Activated CD4-positive, alpha-beta T cell treated with anti-CD3 and anti-CD28 coated beads, Interleukin-2, amount 10 ng/mL, durations not matched to agents 7 days and 5 days (primary cell): ENCODE measurements at regions not wholly inside any gene's neighbourhood (a gene's known extent, or its start where the extent isn't known, plus 50 kb on each side); places are given as distances from the start of the nearest gene placed in this dataset.

Experiments used
- CTCF ChIA-PET: fragments of 350-600 bp; sonication (Branson Sonifier 250); formaldehyde crosslinking; loops from one replicate; lab custom pipeline; 2021; ENCODE audit warnings: antibody characterized with exemption; lab: Charles Lee
- POLR2A ChIA-PET: fragments of 350-600 bp; sonication (Branson Sonifier 250); formaldehyde crosslinking; loops from one replicate; lab custom pipeline; 2021; ENCODE audit warnings: antibody characterized with exemption; lab: Charles Lee
- DNase-seq: peaks from one replicate; pipeline ENCODE4 v3.0.0-alpha.2; 2020
- H3K27ac Mint-ChIP-seq: one replicate; pipeline ENCODE4 v1.8.0; 2021; ENCODE audit warnings: mild to moderate bottlenecking, moderate library complexity, mixed read lengths
- H3K27me3 Mint-ChIP-seq: one replicate; pipeline ENCODE4 v1.8.0; 2021; ENCODE audit warnings: mixed read lengths
- H3K36me3 Mint-ChIP-seq: one replicate; pipeline ENCODE4 v1.8.0; 2021; ENCODE audit warnings: low read depth, mixed read lengths
- H3K4me1 Mint-ChIP-seq: one replicate; pipeline ENCODE4 v1.8.0; 2021; ENCODE audit warnings: mixed read lengths
- H3K4me3 Mint-ChIP-seq: one replicate; pipeline ENCODE4 v1.8.0; 2021; ENCODE audit warnings: mild to moderate bottlenecking, moderate library complexity, mixed read lengths
- H3K9me3 Mint-ChIP-seq: one replicate; pipeline ENCODE4 v1.8.0; 2021; ENCODE audit warnings: mixed read lengths

- Mint-ChIP-seq H3K4me3 (no peak overlapping the region), H3K27me3 (no peaks in the 10 kb centered on the region), H3K9me3 (no peaks in the 10 kb centered on the region), H3K4me1 (no peaks in the 10 kb centered on the region), H3K27ac (no peak overlapping the region), H3K36me3 (no peaks in the 10 kb centered on the region)
- POLR2A ChIA-PET, result no interaction called here
- CTCF ChIA-PET, result interaction anchor here (1.2 kb wide), 1 partner anchor 9 kb away, joined by 3 read pairs; no protein-coding TSS in a partner anchor
- DNase-seq, result no peak
Observed at GRCh38 chr7:26007510-26007909, 144.5 kb upstream of the NFE2L3 start.

- no peak overlapping the region for H3K4me3 Mint-ChIP-seq
- no peak overlapping the region for H3K27ac Mint-ChIP-seq
- no peak for DNase-seq
- POLR2A ChIA-PET, result no interaction called here
- CTCF ChIA-PET, result no interaction called here
- no peaks in the 10 kb centered on the region for H3K9me3 Mint-ChIP-seq
- H3K4me1 Mint-ChIP-seq, result no peaks in the 10 kb centered on the region
- no peaks in the 10 kb centered on the region for H3K36me3 Mint-ChIP-seq
- no peaks in the 10 kb centered on the region for H3K27me3 Mint-ChIP-seq
Observed at GRCh38 chr7:26008428-26008827, 143.6 kb upstream of the NFE2L3 start.

GRCh38 chr7:26011039-26011696 is 140.8 kb upstream of the NFE2L3 start:
- Mint-ChIP-seq H3K27ac (no peak overlapping the region), H3K36me3 (no peaks in the 10 kb centered on the region), H3K4me1 (no peaks in the 10 kb centered on the region), H3K9me3 (no peaks in the 10 kb centered on the region), H3K27me3 (peaks cover 11% of the 10 kb centered on the region), H3K4me3 (no peak overlapping the region)
- ChIA-PET CTCF (no interaction called here), POLR2A (no interaction called here)
- no peak for DNase-seq

- no peak for DNase-seq
- Mint-ChIP-seq H3K27ac (no peak overlapping the region), H3K36me3 (no peaks in the 10 kb centered on the region), H3K4me1 (no peaks in the 10 kb centered on the region), H3K27me3 (peaks cover 27% of the 10 kb centered on the region), H3K9me3 (peaks cover 3% of the 10 kb centered on the region), H3K4me3 (no peak overlapping the region)
- ChIA-PET CTCF (no interaction called here), POLR2A (no interaction called here)
Observed at GRCh38 chr7:26013551-26014083, 138.4 kb upstream of the NFE2L3 start.

- Mint-ChIP-seq H3K27me3 (peaks cover 12% of the 10 kb centered on the region), H3K4me1 (no peaks in the 10 kb centered on the region), H3K4me3 (no peak overlapping the region), H3K9me3 (no peaks in the 10 kb centered on the region), H3K36me3 (no peaks in the 10 kb centered on the region), H3K27ac (no peak overlapping the region)
- DNase-seq, result no peak
- ChIA-PET CTCF (no interaction called here), POLR2A (no interaction called here)
Observed at GRCh38 chr7:26022982-26023381, 129.0 kb upstream of the NFE2L3 start.

GRCh38 chr7:26029911-26030310 is 122.1 kb upstream of the NFE2L3 start:
- POLR2A ChIA-PET, result no interaction called here
- Mint-ChIP-seq H3K4me1 (no peaks in the 10 kb centered on the region), H3K27ac (no peak overlapping the region), H3K27me3 (peaks cover 4% of the 10 kb centered on the region), H3K36me3 (no peaks in the 10 kb centered on the region), H3K9me3 (no peaks in the 10 kb centered on the region), H3K4me3 (no peak overlapping the region)
- no peak for DNase-seq
- CTCF ChIA-PET, result no interaction called here

- Mint-ChIP-seq H3K27me3 (peaks cover 20% of the 10 kb centered on the region), H3K4me1 (peaks cover 4% of the 10 kb centered on the region), H3K9me3 (no peaks in the 10 kb centered on the region), H3K4me3 (no peak overlapping the region), H3K36me3 (no peaks in the 10 kb centered on the region), H3K27ac (no peak overlapping the region)
- POLR2A ChIA-PET, result no interaction called here
- DNase-seq, result no peak
- CTCF ChIA-PET, result no interaction called here
Observed at GRCh38 chr7:26034391-26034790, 117.6 kb upstream of the NFE2L3 start.

- no peaks in the 10 kb centered on the region for H3K9me3 Mint-ChIP-seq
- DNase-seq, result no peak
- CTCF ChIA-PET, result no interaction called here
- H3K27me3 Mint-ChIP-seq, result peaks cover 22% of the 10 kb centered on the region
- POLR2A ChIA-PET, result no interaction called here
- no peak overlapping the region for H3K27ac Mint-ChIP-seq
- no peaks in the 10 kb centered on the region for H3K36me3 Mint-ChIP-seq
- H3K4me1 Mint-ChIP-seq, result peaks cover 4% of the 10 kb centered on the region
- H3K4me3 Mint-ChIP-seq, result no peak overlapping the region
Observed at GRCh38 chr7:26035552-26035951, 116.4 kb upstream of the NFE2L3 start.

GRCh38 chr7:26036092-26036491 is 115.9 kb upstream of the NFE2L3 start:
- ChIA-PET POLR2A (no interaction called here), CTCF (interaction anchor here (0.5 kb wide), 1 partner anchor 323 kb away, joined by 4 read pairs; no protein-coding TSS in a partner anchor)
- Mint-ChIP-seq H3K27ac (no peak overlapping the region), H3K4me3 (no peak overlapping the region), H3K36me3 (no peaks in the 10 kb centered on the region), H3K27me3 (peaks cover 22% of the 10 kb centered on the region), H3K4me1 (peaks cover 4% of the 10 kb centered on the region), H3K9me3 (no peaks in the 10 kb centered on the region)
- DNase-seq, result no peak

- peaks cover 20% of the 10 kb centered on the region for H3K27me3 Mint-ChIP-seq
- ChIA-PET POLR2A (no interaction called here), CTCF (no interaction called here)
- H3K4me1 Mint-ChIP-seq, result peaks cover 4% of the 10 kb centered on the region
- no peak overlapping the region for H3K4me3 Mint-ChIP-seq
- no peak for DNase-seq
- no peaks in the 10 kb centered on the region for H3K9me3 Mint-ChIP-seq
- H3K27ac Mint-ChIP-seq, result no peak overlapping the region
- H3K36me3 Mint-ChIP-seq, result no peaks in the 10 kb centered on the region
Observed at GRCh38 chr7:26038201-26038990, 113.6 kb upstream of the NFE2L3 start.

- peaks cover 4% of the 10 kb centered on the region for H3K4me1 Mint-ChIP-seq
- peaks cover 25% of the 10 kb centered on the region for H3K27me3 Mint-ChIP-seq
- ChIA-PET CTCF (no interaction called here), POLR2A (no interaction called here)
- no peak overlapping the region for H3K4me3 Mint-ChIP-seq
- no peaks in the 10 kb centered on the region for H3K9me3 Mint-ChIP-seq
- H3K27ac Mint-ChIP-seq, result no peak overlapping the region
- no peaks in the 10 kb centered on the region for H3K36me3 Mint-ChIP-seq
- no peak for DNase-seq
Observed at GRCh38 chr7:26040085-26040484, 111.9 kb upstream of the NFE2L3 start.

GRCh38 chr7:26042237-26042636 is 109.8 kb upstream of the NFE2L3 start:
- peaks cover 21% of the 10 kb centered on the region for H3K27me3 Mint-ChIP-seq
- DNase-seq, result no peak
- H3K4me3 Mint-ChIP-seq, result no peak overlapping the region
- no peaks in the 10 kb centered on the region for H3K9me3 Mint-ChIP-seq
- H3K27ac Mint-ChIP-seq, result no peak overlapping the region
- ChIA-PET CTCF (no interaction called here), POLR2A (no interaction called here)
- H3K36me3 Mint-ChIP-seq, result no peaks in the 10 kb centered on the region
- H3K4me1 Mint-ChIP-seq, result peaks cover 4% of the 10 kb centered on the region

- H3K27me3 Mint-ChIP-seq, result peaks cover 15% of the 10 kb centered on the region
- H3K36me3 Mint-ChIP-seq, result no peaks in the 10 kb centered on the region
- ChIA-PET POLR2A (no interaction called here), CTCF (no interaction called here)
- DNase-seq, result no peak
- H3K9me3 Mint-ChIP-seq, result no peaks in the 10 kb centered on the region
- no peak overlapping the region for H3K4me3 Mint-ChIP-seq
- H3K4me1 Mint-ChIP-seq, result no peaks in the 10 kb centered on the region
- H3K27ac Mint-ChIP-seq, result no peak overlapping the region
Observed at GRCh38 chr7:26043801-26044200, 108.2 kb upstream of the NFE2L3 start.
